CD14-positive monocyte (primary cell): ENCODE measurements at regions not wholly inside any gene's neighbourhood (a gene's known extent, or its start where the extent isn't known, plus 50 kb on each side); places are given as distances from the start of the nearest gene placed in this dataset.

Experiments
- DNase-seq, 3 donors: peaks; one replicate each; pipeline ENCODE4 v3.0.0-alpha.2; 2011 to 2022
- H2AFZ ChIP-seq: 2 replicates; pipeline ENCODE4 v1.6.0; 2012; ENCODE audit warnings: mild to moderate bottlenecking, low read depth, low read length, inconsistent platforms; ENCODE audit not compliant: insufficient read depth, poor library complexity, severe bottlenecking
- H3K27ac ChIP-seq, 2 donors: 1 replicate in 1 of 2; 2 replicates in 1 of 2; pipeline ENCODE4 v1.5.1; 2012 to 2013; ENCODE audit warnings: low read length in 2 of 2, control low read depth in 1 of 2, inconsistent platforms in 1 of 2, low read depth in 1 of 2, mild to moderate bottlenecking in 1 of 2
- H3K27me3 ChIP-seq, 2 donors: one replicate each; pipeline versions ENCODE4 v1.6.0 to v1.6.1; 2011 to 2013; ENCODE audit warnings: low read length in 2 of 2; ENCODE audit not compliant: control insufficient read depth in 2 of 2, insufficient read depth in 2 of 2
- H3K36me3 ChIP-seq, 2 donors: replicated peaks in 1 of 2; 1 replicate in 1 of 2; 2 replicates in 1 of 2; pipeline versions ENCODE4 v1.5.1 to v1.6.1; 2012 to 2013; ENCODE audit warnings: low read length in 2 of 2, control low read depth in 1 of 2, inconsistent platforms in 1 of 2, mild to moderate bottlenecking in 1 of 2; ENCODE audit not compliant: insufficient read depth in 2 of 2, control insufficient read depth in 1 of 2
- H3K4me1 ChIP-seq, 2 donors: 1 replicate in 1 of 2; 2 replicates in 1 of 2; pipeline versions ENCODE4 v1.5.1 to v1.6.1; 2012 to 2013; ENCODE audit warnings: low read length in 2 of 2, control low read depth in 1 of 2, inconsistent platforms in 1 of 2, mild to moderate bottlenecking in 1 of 2, moderate library complexity in 1 of 2; ENCODE audit not compliant: insufficient read depth in 2 of 2, control insufficient read depth in 1 of 2
- H3K4me2 ChIP-seq: replicated peaks from 2 replicates; pipeline ENCODE3; 2012; ENCODE audit warnings: low read length, moderate library complexity, mild to moderate bottlenecking; ENCODE audit not compliant: poor library complexity, severe bottlenecking; ENCODE audit errors: extremely low read depth
- H3K4me3 ChIP-seq, 3 experiments: fragments of 200-600 bp in 1 of 3; sonication (generic) in 1 of 3; replicated peaks in 1 of 3; 1 replicate in 2 of 3; 2 replicates in 1 of 3; pipeline ENCODE4 v1.5.1; 2011 to 2013; ENCODE audit warnings: low read length in 3 of 3, mild to moderate bottlenecking in 3 of 3, control low read depth in 2 of 3, low read depth in 2 of 3, inconsistent platforms in 1 of 3, moderate library complexity in 1 of 3
- H3K79me2 ChIP-seq: 2 replicates; pipeline ENCODE4 v1.6.0; 2012; ENCODE audit warnings: mild to moderate bottlenecking, control low read depth, inconsistent platforms, low read length, moderate library complexity; ENCODE audit not compliant: insufficient read depth
- H3K9ac ChIP-seq: 2 replicates; pipeline ENCODE4 v1.6.0; 2017; ENCODE audit warnings: low read length, mild to moderate bottlenecking; ENCODE audit not compliant: insufficient read depth, poor library complexity, severe bottlenecking
- H3K9me3 ChIP-seq, 2 donors: replicated peaks in 1 of 2; 1 replicate in 1 of 2; 2 replicates in 1 of 2; pipeline versions ENCODE4 v1.5.1 to v1.6.1; 2012 to 2013; ENCODE audit warnings: low read length in 2 of 2, control low read depth in 1 of 2; ENCODE audit not compliant: control insufficient read depth in 1 of 2, insufficient read depth in 1 of 2
- H4K20me1 ChIP-seq: 2 replicates; pipeline ENCODE4 v1.6.0; 2012; ENCODE audit warnings: mild to moderate bottlenecking, low read length, control low read depth, moderate library complexity; ENCODE audit not compliant: insufficient read depth
- H3K27ac Mint-ChIP-seq, 7 donors: one replicate each; pipeline ENCODE4 v1.8.0; 2020; ENCODE audit warnings: mild to moderate bottlenecking in 7 of 7, mixed read lengths in 7 of 7, moderate library complexity in 6 of 7, inconsistent platforms in 2 of 7
- H3K27me3 Mint-ChIP-seq, 3 donors: one replicate each; pipeline ENCODE4 v1.8.0; 2021 to 2022; ENCODE audit warnings: low read depth in 3 of 3, mild to moderate bottlenecking in 3 of 3, mixed read lengths in 3 of 3, moderate library complexity in 3 of 3, inconsistent platforms in 1 of 3
- H3K36me3 Mint-ChIP-seq, 2 donors: one replicate each; pipeline ENCODE4 v1.8.0; 2020; ENCODE audit warnings: mixed read lengths in 2 of 2, inconsistent platforms in 1 of 2, mild to moderate bottlenecking in 1 of 2
- H3K4me1 Mint-ChIP-seq: one replicate; pipeline ENCODE4 v1.8.0; 2020; ENCODE audit warnings: mild to moderate bottlenecking, mixed read lengths
- H3K4me3 Mint-ChIP-seq, 2 donors: one replicate each; pipeline ENCODE4 v1.8.0; 2020; ENCODE audit warnings: mild to moderate bottlenecking in 2 of 2, mixed read lengths in 2 of 2, moderate library complexity in 1 of 2
- H3K9me3 Mint-ChIP-seq, 7 donors: one replicate each; pipeline ENCODE4 v1.8.0; 2020 to 2022; ENCODE audit warnings: mixed read lengths in 7 of 7, mild to moderate bottlenecking in 6 of 7, moderate library complexity in 6 of 7, inconsistent platforms in 2 of 7
- CTCF ChIP-seq: fragments of 200-600 bp; IDR thresholded peaks from one replicate; pipeline ENCODE4 v1.8.0; 2022; ENCODE audit warnings: antibody characterized with exemption, mild to moderate bottlenecking
- WGBS: methylation state at CpG from one replicate; pipeline ENCODE4 v1.1.5; 2013; ENCODE audit warnings: missing lambda C conversion rate; ENCODE audit not compliant: insufficient coverage; 5-methylcytosine and 5-hydroxymethylcytosine counted together
- intact Hi-C, 2 donors: fragments of 100-400 bp; cut with micrococcal nuclease; formaldehyde crosslinking; loops; one replicate each; pipeline versions ENCODE4 v1.15.0 to v1.15.1; 2023

GRCh38 chr1:216924732-216925131, 201.5 kb upstream of the ESRRG start:
- Histone ChIP-seq H3K4me2 (no peak overlapping the region), H3K27me3 (no peaks in the 10 kb centered on the region), H3K4me3 (no peak overlapping the region), H3K4me1 (no peaks in the 10 kb centered on the region), H3K9me3 (peaks cover 6 to 9% of the 10 kb centered on the region in 2 donors), H3K9ac (no peak overlapping the region), H2AFZ (no peak overlapping the region), H3K79me2 (no peaks in the 10 kb centered on the region), H3K27ac (no peak overlapping the region), H3K36me3 (no peaks in the 10 kb centered on the region), H4K20me1 (no peaks in the 10 kb centered on the region)
- TF ChIP-seq CTCF, result no peak
- H3K36me3 Mint-ChIP-seq, result no peaks in the 10 kb centered on the region
- no peak overlapping the region for H3K27ac Mint-ChIP-seq
- peaks cover 0 to 17% (median 6%) of the 10 kb centered on the region in 7 donors for H3K9me3 Mint-ChIP-seq
- no CpG with 5 or more reads among the region's 4 CpGs for WGBS
- no peak for DNase-seq
- H3K4me1 Mint-ChIP-seq, result no peaks in the 10 kb centered on the region
- intact Hi-C loops, result no loop called here
- no peak overlapping the region for H3K4me3 Mint-ChIP-seq
- peaks cover 0 to 2% (median 0%) of the 10 kb centered on the region in 3 donors for H3K27me3 Mint-ChIP-seq

- Mint-ChIP-seq H3K36me3 (no peaks in the 10 kb centered on the region), H3K27me3 (peaks cover 0 to 2% (median 0%) of the 10 kb centered on the region in 3 donors), H3K9me3 (peaks cover 0 to 17% (median 6%) of the 10 kb centered on the region in 7 donors), H3K4me3 (no peak overlapping the region), H3K4me1 (no peaks in the 10 kb centered on the region), H3K27ac (no peak overlapping the region)
- no peak overlapping the region for H3K27ac ChIP-seq
- H3K27me3 ChIP-seq, result no peaks in the 10 kb centered on the region
- H3K79me2 ChIP-seq, result no peaks in the 10 kb centered on the region
- H3K9me3 ChIP-seq, result peaks cover 6 to 9% of the 10 kb centered on the region in 2 donors
- H3K4me2 ChIP-seq, result no peak overlapping the region
- DNase-seq, result no peak
- H4K20me1 ChIP-seq, result no peaks in the 10 kb centered on the region
- intact Hi-C loops, result no loop called here
- WGBS, result 100% methylated on average over 5 of the region's 5 CpGs
- no peak overlapping the region for H3K4me3 ChIP-seq
- H3K9ac ChIP-seq, result no peak overlapping the region
- H3K4me1 ChIP-seq, result no peaks in the 10 kb centered on the region
- TF ChIP-seq CTCF, result no peak
- H3K36me3 ChIP-seq, result no peaks in the 10 kb centered on the region
- H2AFZ ChIP-seq, result no peak overlapping the region
Observed at GRCh38 chr1:216923601-216924000, 200.4 kb upstream of the ESRRG start.
